NB4 (cell line): ENCODE measurements at regions not wholly inside any gene's neighbourhood (a gene's known extent, or its start where the extent isn't known, plus 50 kb on each side); places are given as distances from the start of the nearest gene placed in this dataset.

ENCODE experiments used
- DNase-seq: peaks from one replicate; pipeline ENCODE4 v3.0.0; 2010; ENCODE audit warnings: low read depth
- H3K4me3 ChIP-seq: one replicate; pipeline ENCODE4 v1.5.1; 2011; ENCODE audit warnings: mild to moderate bottlenecking, low read depth, low read length, moderate library complexity
- MYC ChIP-seq: IDR thresholded peaks from 2 replicates; pipeline ENCODE4 v1.6.1; 2011; ENCODE audit warnings: low read depth, low read length
- POLR2A ChIP-seq: IDR thresholded peaks from 2 replicates; pipeline ENCODE4 v1.6.1; 2011; ENCODE audit warnings: mild to moderate bottlenecking; ENCODE audit not compliant: insufficient read length; ENCODE audit errors: extremely low read depth
- TF ChIP-seq, protein P1 (sequence below): IDR thresholded peaks from 2 replicates; pipeline ENCODE4 v1.6.1; 2011; ENCODE audit warnings: low read depth, low read length
- TF ChIP-seq, protein P2 (sequence below): IDR thresholded peaks from one replicate; pipeline ENCODE4 v1.5.1; 2012; ENCODE audit warnings: low read depth, low read length

DNA sequence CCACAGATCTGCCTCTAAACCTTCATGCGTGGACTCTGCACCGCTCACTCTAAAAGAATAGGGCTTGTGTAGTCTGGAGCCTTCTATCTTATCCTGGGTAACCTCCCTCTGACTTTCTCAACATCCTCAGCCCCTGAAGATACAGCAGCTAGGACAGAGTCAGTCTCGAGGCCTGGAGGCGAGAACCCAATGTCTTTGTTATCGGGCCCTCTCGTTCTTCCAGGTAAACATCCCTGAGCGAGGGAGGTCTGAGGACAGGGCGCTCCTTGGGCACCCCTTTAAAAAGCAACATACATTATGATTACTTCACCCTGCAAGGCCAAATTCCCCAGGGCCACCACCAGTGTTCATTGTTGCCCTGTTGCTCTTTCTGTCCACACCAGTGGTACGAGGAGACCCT, 75.4 kb upstream of the PRNP start:
- H3K4me3 ChIP-seq = no peak overlapping the region
- TF ChIP-seq MYC (no peak), POLR2A (no peak)
- TF ChIP-seq, protein P1, sequence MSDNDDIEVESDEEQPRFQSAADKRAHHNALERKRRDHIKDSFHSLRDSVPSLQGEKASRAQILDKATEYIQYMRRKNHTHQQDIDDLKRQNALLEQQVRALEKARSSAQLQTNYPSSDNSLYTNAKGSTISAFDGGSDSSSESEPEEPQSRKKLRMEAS = no peak
- TF ChIP-seq, protein P2, sequence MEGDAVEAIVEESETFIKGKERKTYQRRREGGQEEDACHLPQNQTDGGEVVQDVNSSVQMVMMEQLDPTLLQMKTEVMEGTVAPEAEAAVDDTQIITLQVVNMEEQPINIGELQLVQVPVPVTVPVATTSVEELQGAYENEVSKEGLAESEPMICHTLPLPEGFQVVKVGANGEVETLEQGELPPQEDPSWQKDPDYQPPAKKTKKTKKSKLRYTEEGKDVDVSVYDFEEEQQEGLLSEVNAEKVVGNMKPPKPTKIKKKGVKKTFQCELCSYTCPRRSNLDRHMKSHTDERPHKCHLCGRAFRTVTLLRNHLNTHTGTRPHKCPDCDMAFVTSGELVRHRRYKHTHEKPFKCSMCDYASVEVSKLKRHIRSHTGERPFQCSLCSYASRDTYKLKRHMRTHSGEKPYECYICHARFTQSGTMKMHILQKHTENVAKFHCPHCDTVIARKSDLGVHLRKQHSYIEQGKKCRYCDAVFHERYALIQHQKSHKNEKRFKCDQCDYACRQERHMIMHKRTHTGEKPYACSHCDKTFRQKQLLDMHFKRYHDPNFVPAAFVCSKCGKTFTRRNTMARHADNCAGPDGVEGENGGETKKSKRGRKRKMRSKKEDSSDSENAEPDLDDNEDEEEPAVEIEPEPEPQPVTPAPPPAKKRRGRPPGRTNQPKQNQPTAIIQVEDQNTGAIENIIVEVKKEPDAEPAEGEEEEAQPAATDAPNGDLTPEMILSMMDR = no peak

DNA sequence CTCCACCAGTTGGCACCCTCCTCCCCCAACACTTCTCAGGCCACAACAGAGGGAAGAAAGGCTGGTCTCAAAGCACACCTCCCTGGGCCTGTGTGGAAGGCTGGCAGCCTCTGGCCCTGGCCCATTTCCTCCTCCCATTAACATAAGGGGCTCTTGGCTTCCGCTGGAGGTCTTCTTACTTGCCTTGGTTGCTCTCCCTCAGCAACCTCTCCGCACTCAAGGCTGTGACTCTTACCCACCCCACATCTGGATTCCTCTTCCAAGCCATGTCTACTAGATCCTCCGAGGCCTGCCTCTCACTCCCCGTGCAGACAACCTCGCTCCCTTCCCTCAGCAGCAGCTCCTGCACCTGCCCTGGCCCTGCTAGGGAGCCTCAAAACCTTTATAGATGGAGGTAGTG, 76.7 kb upstream of the PRNP start:
- DNase-seq = no peak
- H3K4me3 ChIP-seq = no peak overlapping the region
- no peak for TF ChIP-seq POLR2A
- TF ChIP-seq, protein P2 = no peak
- TF ChIP-seq, protein P1 = no peak
- no peak for TF ChIP-seq MYC

More for the DNA sequence above, 75.4 kb upstream of the PRNP start:
- DNase-seq = no peak

DNA sequence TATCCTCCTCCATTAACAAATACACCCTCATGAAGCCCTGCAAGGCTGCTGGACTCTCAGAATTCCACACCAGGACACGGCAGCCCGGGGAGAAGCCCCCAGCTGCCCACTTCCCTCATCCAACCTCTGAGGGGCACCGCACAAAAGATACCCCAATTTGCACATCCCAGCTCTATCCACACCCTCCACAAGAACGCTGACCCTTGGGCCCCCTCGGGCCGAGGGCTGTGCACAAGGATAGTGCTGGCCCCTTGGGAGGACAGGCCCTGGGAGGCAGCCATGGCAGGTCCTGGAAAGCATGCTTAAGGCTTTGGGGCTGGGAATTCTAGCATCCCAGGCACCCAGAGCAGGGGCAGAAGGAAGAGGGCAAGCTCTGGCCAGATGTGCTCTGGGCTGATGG, 77.4 kb upstream of the PRNP start:
- no peak for DNase-seq
- TF ChIP-seq, protein P1 = no peak
- TF ChIP-seq POLR2A = no peak
- H3K4me3 ChIP-seq = no peak overlapping the region

DNA sequence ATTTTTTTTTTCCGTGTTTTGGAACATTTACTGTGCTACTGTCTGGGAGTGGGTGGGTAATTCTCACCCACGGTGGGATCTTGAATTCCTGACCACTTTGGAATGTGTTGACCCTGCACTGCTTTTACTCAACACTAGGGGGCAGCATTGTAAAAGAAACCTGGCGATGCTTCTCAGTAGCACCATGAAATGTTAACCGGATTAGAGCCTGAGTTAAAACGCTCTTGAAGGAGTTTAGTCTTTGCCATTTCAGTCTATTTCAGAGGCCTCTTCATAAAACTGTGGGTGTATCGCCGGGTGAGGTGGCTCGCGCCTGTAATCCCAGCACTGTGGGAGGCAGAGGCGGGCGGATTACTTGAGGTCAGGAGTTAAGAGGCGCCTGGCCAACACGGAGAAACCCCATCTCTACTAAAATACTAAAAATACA, 79.0 kb upstream of the PRNP start:
- TF ChIP-seq, protein P2 = peak; percentile 96
- TF ChIP-seq MYC = no peak
- no peak overlapping the region for H3K4me3 ChIP-seq
- peak; percentile 81 for DNase-seq

DNA sequence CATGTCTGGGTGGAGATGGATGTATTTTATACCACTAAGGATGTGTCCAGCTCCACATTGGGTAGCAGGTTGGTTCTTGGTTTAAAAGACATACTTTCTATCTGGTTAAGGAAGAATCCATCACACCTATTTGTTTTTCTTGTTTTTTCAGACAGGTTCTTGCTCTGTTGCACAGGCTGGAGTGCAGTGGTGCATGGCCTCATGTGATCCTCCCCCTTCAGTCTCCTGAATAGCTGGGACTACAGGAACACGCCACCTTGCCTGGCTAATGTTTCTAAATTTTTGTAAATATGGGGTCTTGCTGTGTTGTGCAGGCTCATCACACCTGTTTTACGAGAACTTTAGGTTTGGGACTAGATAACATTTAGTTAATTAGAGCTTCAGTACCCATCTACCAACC, 80.2 kb upstream of the PRNP start:
- DNase-seq = no peak
- no peak overlapping the region for H3K4me3 ChIP-seq
- TF ChIP-seq POLR2A = no peak

DNA sequence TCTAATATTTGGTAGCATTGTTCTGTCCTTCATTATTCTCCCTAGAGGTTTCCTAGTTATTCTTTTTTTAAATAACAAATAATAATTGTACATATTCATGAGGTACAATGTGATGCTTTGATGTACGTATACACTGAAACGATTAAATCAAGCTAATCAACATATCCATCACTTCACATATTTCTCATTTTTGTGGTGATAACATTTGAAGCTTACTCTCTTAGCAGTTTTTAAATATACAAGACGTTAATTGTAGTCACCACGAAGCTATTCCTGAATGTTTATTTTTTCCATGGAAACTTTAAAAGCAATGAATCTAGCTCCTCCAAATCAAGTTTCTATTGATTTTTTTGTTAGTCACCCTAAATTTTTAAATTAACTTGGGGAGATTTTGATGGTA, 81.1 kb upstream of the PRNP start:
- no peak overlapping the region for H3K4me3 ChIP-seq
- no peak for DNase-seq
- TF ChIP-seq POLR2A (no peak), MYC (no peak)
- TF ChIP-seq, protein P2 = no peak

DNA sequence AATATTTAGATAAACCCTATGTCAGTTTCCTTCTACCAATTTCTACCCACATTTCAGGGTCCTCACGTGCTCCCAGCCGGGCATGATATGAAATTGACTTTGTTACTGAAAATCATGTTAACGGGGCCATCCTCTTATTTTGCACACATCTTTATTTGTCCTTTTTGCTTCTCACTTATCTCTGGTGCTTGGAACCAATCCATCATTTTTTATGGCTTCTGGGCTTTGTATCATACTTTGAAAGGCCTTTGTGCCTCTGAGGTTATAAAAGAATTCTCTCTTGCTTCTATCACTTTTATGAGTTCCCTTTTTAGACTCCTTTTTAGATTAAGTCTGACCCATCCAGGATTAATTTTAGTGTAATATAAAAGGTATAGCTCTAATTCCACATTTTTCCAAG, 81.7 kb upstream of the PRNP start:
- no peak for DNase-seq
- H3K4me3 ChIP-seq = no peak overlapping the region
- TF ChIP-seq POLR2A (no peak), MYC (no peak)
- TF ChIP-seq, protein P2 = no peak
- TF ChIP-seq, protein P1 = no peak
